Esophagus muscularis mucosa (tissue), 4 donors: ENCODE measurements at regions not wholly inside any gene's neighbourhood (a gene's known extent, or its start where the extent isn't known, plus 50 kb on each side); places are given as distances from the start of the nearest gene placed in this dataset.
A peak's percentile ranks its signal among the peaks of the same experiment; 100 is the strongest.

Source experiments
- DNase-seq: peaks from one replicate; pipeline ENCODE4 v3.0.0-alpha.2; 2017; ENCODE audit errors: extremely low spot score
- H3K27ac ChIP-seq, 4 donors: fragments of 200-600 bp; sonication (generic); replicated peaks in 1 of 4; 1 replicate in 3 of 4; 2 replicates in 1 of 4; pipeline ENCODE4 v1.5.1; 2016 to 2019; ENCODE audit warnings: mild to moderate bottlenecking in 1 of 4
- H3K27me3 ChIP-seq, 4 donors: fragments of 200-600 bp; sonication (generic); one replicate each; pipeline versions ENCODE4 v1.5.1 to v1.6.0; 2016 to 2019
- H3K36me3 ChIP-seq, 4 donors: fragments of 200-600 bp; sonication (generic); one replicate each; pipeline ENCODE4 v1.5.1; 2016 to 2019
- H3K4me1 ChIP-seq, 4 donors: fragments of 200-600 bp; sonication (generic); one replicate each; pipeline ENCODE4 v1.5.1; 2016 to 2019
- H3K4me3 ChIP-seq, 4 donors: fragments of 200-600 bp; sonication (generic); 1 replicate in 2 of 4; 2 replicates in 2 of 4; pipeline ENCODE4 v1.5.1; 2016 to 2019; ENCODE audit warnings: mild to moderate bottlenecking in 4 of 4, moderate library complexity in 1 of 4
- H3K9me3 ChIP-seq, 4 donors: fragments of 200-600 bp; sonication (generic); 1 replicate in 3 of 4; 2 replicates in 1 of 4; pipeline ENCODE4 v1.5.1; 2016 to 2019
- EP300 ChIP-seq: sonication (generic); formaldehyde crosslinking; IDR thresholded peaks from one replicate; pipeline ENCODE4 v1.6.1; 2017; ENCODE audit warnings: antibody characterized with exemption
- POLR2A ChIP-seq: fragments of 450-650 bp; IDR thresholded peaks from one replicate; pipeline ENCODE4 v1.6.1; 2017; ENCODE audit warnings: antibody characterized with exemption, moderate library complexity, mild to moderate bottlenecking, low read depth
- POLR2AphosphoS5 ChIP-seq, 2 donors: sonication (generic); formaldehyde crosslinking; IDR thresholded peaks; one replicate each; pipeline ENCODE4 v1.6.1; 2017; ENCODE audit warnings: antibody characterized with exemption in 2 of 2
- WGBS: methylation state at CpG from one replicate; pipeline ENCODE4 v1.1.5; 2018; 5-methylcytosine and 5-hydroxymethylcytosine counted together
- intact Hi-C: fragments of 100-400 bp; cut with DNase I; formaldehyde crosslinking; loops from one replicate; pipeline ENCODE4 v1.15.1; 2023
- TF ChIP-seq, protein P1 (sequence below), 3 experiments: fragments of 200-600 bp in 2 of 3; fragments of 450-650 bp in 1 of 3; sonication (generic) in 2 of 3; IDR thresholded peaks; one replicate each; pipeline ENCODE4 v1.5.1; 2017 to 2019; ENCODE audit warnings: antibody characterized with exemption in 3 of 3, mild to moderate bottlenecking in 2 of 3, moderate library complexity in 1 of 3

DNA sequence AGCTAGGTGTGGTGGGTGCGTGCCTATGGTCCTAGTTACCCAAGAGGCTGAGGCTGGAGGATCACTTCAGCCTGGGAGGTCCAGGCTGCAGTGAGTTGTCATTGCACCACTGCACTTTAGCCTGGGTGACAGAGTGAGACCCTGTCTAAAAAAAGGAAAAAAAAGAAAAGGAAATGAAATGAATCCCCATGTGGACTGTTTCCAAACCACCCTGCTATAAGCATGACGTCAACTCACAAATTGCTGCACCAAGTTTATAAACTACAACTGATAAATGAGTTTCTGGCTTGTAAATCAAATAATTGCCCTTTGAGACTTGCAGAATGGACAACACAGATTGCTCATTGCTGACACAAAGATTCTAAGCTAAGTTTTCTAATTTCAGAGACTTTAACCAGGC lies 51.0 kb upstream of the STK38L start:
- WGBS, result 30% methylated on average over 2 of the region's 2 CpGs
- H3K27ac ChIP-seq, result peak overlapping the region; percentile 85 to 88 (median 86)

DNA sequence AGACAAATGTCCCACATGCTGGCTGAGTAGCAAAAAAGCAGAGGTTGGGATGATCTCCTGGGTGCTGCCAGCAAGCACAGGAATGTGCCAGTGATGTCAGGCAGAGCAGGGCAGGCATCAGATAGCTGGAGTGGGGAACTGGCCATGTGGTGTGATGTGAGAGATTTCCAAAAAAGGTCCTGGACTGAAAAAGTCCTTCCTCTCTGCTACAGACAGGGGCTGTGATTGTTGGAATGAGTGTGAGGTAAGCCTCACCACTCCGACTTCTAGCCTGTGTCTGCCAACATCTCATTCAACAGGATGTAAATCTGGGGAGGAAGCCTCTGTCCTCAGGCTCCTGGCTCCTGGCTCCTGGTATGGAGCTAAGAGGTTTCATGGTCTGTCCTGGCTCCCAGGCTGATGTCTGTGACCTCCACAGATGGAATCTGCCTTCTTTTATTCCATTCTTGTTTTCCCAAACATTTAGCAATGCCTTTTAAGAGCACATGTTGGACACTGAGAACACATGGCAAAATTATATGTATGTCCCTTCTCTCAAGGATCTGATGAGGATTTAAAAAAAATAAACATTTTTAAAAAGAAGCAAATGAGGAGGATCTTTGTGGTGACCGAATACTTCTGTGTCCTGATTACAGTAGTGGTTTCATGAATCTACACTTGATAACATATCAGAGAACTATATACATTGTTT lies 50.1 kb upstream of the STK38L start:
- Histone ChIP-seq H3K27ac (peak overlapping the region; percentile 85 to 88 (median 86)), H3K27me3 (no peaks in the 10 kb centered on the region), H3K9me3 (no peaks in the 10 kb centered on the region), H3K4me1 (peaks cover 35 to 84% (median 77%) of the 10 kb centered on the region in 4 donors), H3K4me3 (no peak overlapping the region), H3K36me3 (no peaks in the 10 kb centered on the region)
- WGBS, result 25% methylated on average over 2 of the region's 2 CpGs
- peak; percentile 76 for TF ChIP-seq EP300
- TF ChIP-seq POLR2A, result no peak
- TF ChIP-seq, protein P1, sequence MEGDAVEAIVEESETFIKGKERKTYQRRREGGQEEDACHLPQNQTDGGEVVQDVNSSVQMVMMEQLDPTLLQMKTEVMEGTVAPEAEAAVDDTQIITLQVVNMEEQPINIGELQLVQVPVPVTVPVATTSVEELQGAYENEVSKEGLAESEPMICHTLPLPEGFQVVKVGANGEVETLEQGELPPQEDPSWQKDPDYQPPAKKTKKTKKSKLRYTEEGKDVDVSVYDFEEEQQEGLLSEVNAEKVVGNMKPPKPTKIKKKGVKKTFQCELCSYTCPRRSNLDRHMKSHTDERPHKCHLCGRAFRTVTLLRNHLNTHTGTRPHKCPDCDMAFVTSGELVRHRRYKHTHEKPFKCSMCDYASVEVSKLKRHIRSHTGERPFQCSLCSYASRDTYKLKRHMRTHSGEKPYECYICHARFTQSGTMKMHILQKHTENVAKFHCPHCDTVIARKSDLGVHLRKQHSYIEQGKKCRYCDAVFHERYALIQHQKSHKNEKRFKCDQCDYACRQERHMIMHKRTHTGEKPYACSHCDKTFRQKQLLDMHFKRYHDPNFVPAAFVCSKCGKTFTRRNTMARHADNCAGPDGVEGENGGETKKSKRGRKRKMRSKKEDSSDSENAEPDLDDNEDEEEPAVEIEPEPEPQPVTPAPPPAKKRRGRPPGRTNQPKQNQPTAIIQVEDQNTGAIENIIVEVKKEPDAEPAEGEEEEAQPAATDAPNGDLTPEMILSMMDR (IDR thresholded peaks at IDR 0.05), result peak in 1 of 3 experiments; percentile 17
- peak; percentile 92 to 96 for TF ChIP-seq POLR2AphosphoS5 (IDR thresholded peaks at IDR 0.05)
- intact Hi-C loops, result no loop called here
- DNase-seq, result no peak

More for the DNA sequence above, 51.0 kb upstream of the STK38L start:
- Histone ChIP-seq H3K36me3 (no peaks in the 10 kb centered on the region), H3K4me3 (no peak overlapping the region), H3K27me3 (no peaks in the 10 kb centered on the region), H3K4me1 (peaks cover 32 to 75% (median 69%) of the 10 kb centered on the region in 4 donors), H3K9me3 (no peaks in the 10 kb centered on the region)
- TF ChIP-seq, protein P1 (IDR thresholded peaks at IDR 0.05), result no peak
- TF ChIP-seq POLR2AphosphoS5 (IDR thresholded peaks at IDR 0.05) (no peak), POLR2A (no peak), EP300 (no peak)
- DNase-seq, result no peak
- intact Hi-C loops, result no loop called here
